ENCODE measurements at regions not wholly inside any gene's neighbourhood (a gene's known extent, or its start where the extent isn't known, plus 50 kb on each side); places are given as distances from the start of the nearest gene placed in this dataset.

DNA sequence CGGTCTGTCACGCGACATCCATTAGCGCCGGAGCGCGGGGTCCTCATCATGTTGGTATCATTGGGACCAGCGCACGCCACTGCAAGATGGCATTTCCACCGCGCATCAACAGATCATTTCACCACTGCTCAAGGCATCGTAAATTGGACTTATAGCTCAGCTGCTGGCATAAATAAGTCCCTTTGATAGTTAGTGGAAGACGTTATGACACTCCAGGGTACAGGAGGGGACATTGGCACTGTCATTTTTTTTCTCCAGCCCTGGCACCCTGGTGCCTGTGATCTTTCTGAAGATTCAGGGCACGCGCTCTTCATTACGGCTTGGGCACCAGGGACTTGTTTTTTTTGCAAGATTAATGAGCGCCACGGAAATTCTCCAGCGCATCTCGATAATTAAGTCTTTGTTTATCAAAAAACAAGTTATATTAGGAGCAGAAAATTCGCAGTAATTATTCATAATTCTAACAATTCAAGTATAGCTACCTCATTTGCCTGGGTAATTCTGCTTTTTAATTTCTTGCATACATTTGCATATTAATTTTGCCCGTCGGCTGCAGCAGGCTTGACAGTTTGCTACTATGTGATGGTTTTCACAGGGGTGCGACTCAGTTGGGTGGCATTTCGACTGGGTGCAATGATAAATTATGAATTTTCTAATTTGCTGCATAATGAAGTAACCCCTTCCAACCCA lies 167.7 kb downstream of the VRK1 start:
- Histone ChIP-seq H3F3A (ENCODE audit: insufficient read depth, low read length, poor library complexity, severe bottlenecking) (no peaks in the 10 kb centered on the region), H3K36me3 (ENCODE audit: insufficient read depth, low read length) (no peaks in the 10 kb centered on the region), H3K9me3 (ENCODE audit: low read length) (no peaks in the 10 kb centered on the region), H4K20me1 (ENCODE audit: insufficient read depth) (no peaks in the 10 kb centered on the region), H3K9me2 (ENCODE audit: insufficient read depth, low read length) (no peaks in the 10 kb centered on the region), H3K9ac (ENCODE audit: low read length) (no peak overlapping the region), H3K27me3 (ENCODE audit: insufficient read depth, low read depth, low read length) (no peaks in the 10 kb centered on the region), H2AFZ (ENCODE audit: low read depth, low read length) (no peak overlapping the region), H3K27ac (ENCODE audit: low read length) (peak overlapping the region; percentile 61), H3K4me2 (ENCODE audit: low read length) (no peak overlapping the region), H3K79me2 (replicated peaks; ENCODE audit: insufficient read depth, low read length) (no peaks in the 10 kb centered on the region), H3K4me3 (ENCODE audit: low read length) (no peak overlapping the region)
- TF ChIP-seq EP300 (conservative IDR thresholded peaks at IDR 0.05; ENCODE audit: poor library complexity, severe bottlenecking) (no peak), POLR2AphosphoS5 (IDR thresholded peaks at IDR 0.05) (no peak), MXI1 (conservative IDR thresholded peaks at IDR 0.05; ENCODE audit: poor library complexity, severe bottlenecking) (no peak)
- TF ChIP-seq, protein P1, sequence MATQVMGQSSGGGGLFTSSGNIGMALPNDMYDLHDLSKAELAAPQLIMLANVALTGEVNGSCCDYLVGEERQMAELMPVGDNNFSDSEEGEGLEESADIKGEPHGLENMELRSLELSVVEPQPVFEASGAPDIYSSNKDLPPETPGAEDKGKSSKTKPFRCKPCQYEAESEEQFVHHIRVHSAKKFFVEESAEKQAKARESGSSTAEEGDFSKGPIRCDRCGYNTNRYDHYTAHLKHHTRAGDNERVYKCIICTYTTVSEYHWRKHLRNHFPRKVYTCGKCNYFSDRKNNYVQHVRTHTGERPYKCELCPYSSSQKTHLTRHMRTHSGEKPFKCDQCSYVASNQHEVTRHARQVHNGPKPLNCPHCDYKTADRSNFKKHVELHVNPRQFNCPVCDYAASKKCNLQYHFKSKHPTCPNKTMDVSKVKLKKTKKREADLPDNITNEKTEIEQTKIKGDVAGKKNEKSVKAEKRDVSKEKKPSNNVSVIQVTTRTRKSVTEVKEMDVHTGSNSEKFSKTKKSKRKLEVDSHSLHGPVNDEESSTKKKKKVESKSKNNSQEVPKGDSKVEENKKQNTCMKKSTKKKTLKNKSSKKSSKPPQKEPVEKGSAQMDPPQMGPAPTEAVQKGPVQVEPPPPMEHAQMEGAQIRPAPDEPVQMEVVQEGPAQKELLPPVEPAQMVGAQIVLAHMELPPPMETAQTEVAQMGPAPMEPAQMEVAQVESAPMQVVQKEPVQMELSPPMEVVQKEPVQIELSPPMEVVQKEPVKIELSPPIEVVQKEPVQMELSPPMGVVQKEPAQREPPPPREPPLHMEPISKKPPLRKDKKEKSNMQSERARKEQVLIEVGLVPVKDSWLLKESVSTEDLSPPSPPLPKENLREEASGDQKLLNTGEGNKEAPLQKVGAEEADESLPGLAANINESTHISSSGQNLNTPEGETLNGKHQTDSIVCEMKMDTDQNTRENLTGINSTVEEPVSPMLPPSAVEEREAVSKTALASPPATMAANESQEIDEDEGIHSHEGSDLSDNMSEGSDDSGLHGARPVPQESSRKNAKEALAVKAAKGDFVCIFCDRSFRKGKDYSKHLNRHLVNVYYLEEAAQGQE (IDR thresholded peaks at IDR 0.05; ENCODE audit: borderline replicate concordance) = no peak

DNA sequence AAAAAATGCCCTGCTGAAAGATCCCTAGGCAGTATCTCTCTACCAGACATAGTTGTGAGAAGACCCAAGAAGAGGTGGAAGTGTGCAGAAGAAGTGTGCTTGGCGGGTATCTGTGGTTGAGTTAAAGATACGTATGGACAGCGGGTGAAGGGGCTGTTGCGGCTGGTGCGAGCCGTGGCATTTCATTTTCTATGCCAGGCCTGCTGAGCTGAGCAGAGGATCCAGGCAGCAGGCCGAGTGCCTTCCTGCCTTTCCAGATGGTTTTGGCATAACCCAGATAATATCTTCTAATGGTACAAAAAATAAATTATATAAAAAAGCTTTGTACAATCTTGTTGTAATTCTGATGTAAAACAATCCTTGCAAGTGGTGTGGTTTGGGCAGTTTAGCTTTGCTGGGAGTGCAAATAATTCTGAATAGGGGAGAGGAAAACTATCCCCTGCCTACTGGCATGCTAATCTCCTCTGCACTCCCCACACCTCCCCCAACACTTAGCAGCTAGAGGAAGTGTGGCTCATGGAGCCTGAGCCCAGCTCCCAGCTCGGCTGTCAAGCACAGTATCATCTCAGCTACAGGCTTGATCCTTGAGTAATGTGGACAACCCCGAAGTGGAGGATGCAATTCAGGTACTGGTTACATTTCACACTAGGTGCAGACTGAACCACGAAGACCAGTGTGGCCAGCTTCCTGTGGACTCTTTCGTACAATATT lies 168.9 kb downstream of the VRK1 start:
- Histone ChIP-seq H3K9ac (ENCODE audit: low read length) (no peak overlapping the region), H3K27me3 (ENCODE audit: insufficient read depth, low read depth, low read length) (no peaks in the 10 kb centered on the region), H2AFZ (ENCODE audit: low read depth, low read length) (no peak overlapping the region), H3K9me2 (ENCODE audit: insufficient read depth, low read length) (no peaks in the 10 kb centered on the region), H3K36me3 (ENCODE audit: insufficient read depth, low read length) (no peaks in the 10 kb centered on the region), H4K20me1 (ENCODE audit: insufficient read depth) (no peaks in the 10 kb centered on the region), H3K79me2 (replicated peaks; ENCODE audit: insufficient read depth, low read length) (no peaks in the 10 kb centered on the region), H3K27ac (ENCODE audit: low read length) (no peak overlapping the region), H3K4me2 (ENCODE audit: low read length) (no peak overlapping the region), H3K9me3 (ENCODE audit: low read length) (no peaks in the 10 kb centered on the region), H3K4me3 (ENCODE audit: low read length) (no peak overlapping the region), H3F3A (ENCODE audit: insufficient read depth, low read length, poor library complexity, severe bottlenecking) (no peaks in the 10 kb centered on the region)
- TF ChIP-seq, protein P2, sequence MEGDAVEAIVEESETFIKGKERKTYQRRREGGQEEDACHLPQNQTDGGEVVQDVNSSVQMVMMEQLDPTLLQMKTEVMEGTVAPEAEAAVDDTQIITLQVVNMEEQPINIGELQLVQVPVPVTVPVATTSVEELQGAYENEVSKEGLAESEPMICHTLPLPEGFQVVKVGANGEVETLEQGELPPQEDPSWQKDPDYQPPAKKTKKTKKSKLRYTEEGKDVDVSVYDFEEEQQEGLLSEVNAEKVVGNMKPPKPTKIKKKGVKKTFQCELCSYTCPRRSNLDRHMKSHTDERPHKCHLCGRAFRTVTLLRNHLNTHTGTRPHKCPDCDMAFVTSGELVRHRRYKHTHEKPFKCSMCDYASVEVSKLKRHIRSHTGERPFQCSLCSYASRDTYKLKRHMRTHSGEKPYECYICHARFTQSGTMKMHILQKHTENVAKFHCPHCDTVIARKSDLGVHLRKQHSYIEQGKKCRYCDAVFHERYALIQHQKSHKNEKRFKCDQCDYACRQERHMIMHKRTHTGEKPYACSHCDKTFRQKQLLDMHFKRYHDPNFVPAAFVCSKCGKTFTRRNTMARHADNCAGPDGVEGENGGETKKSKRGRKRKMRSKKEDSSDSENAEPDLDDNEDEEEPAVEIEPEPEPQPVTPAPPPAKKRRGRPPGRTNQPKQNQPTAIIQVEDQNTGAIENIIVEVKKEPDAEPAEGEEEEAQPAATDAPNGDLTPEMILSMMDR (IDR thresholded peaks at IDR 0.05; ENCODE audit: poor library complexity, severe bottlenecking) = no peak
- no peak for TF ChIP-seq EP300 (conservative IDR thresholded peaks at IDR 0.05; ENCODE audit: poor library complexity, severe bottlenecking)
- TF ChIP-seq, protein P1 (IDR thresholded peaks at IDR 0.05; ENCODE audit: borderline replicate concordance) = no peak
- TF ChIP-seq SMC3 (conservative IDR thresholded peaks at IDR 0.05; ENCODE audit: poor library complexity) = no peak
- TF ChIP-seq RAD21 (conservative IDR thresholded peaks at IDR 0.05) = no peak
- TF ChIP-seq MXI1 (conservative IDR thresholded peaks at IDR 0.05; ENCODE audit: poor library complexity, severe bottlenecking) = no peak
- no peak for TF ChIP-seq EZH2 (IDR thresholded peaks at IDR 0.05; ENCODE audit: borderline replicate concordance, insufficient read depth, low read length, poor library complexity, severe bottlenecking)
- no peak for TF ChIP-seq TAF1 (IDR thresholded peaks at IDR 0.05; ENCODE audit: low read depth)

Data from neural cell (in vitro differentiated cells).